Cardiac muscle cell (in vitro differentiated cells and primary cell): ENCODE measurements at regions not wholly inside any gene's neighbourhood (a gene's known extent, or its start where the extent isn't known, plus 50 kb on each side); places are given as distances from the start of the nearest gene placed in this dataset.

Source experiments
- DNase-seq, 2 donors: peaks; one replicate each; pipeline versions ENCODE4 v3.0.0 to v3.0.0-alpha.2; 2010 to 2017; ENCODE audit warnings: low read depth in 1 of 2, low spot score in 1 of 2
- H3K27ac ChIP-seq: fragments of 200-600 bp; sonication (generic); 2 replicates; pipeline ENCODE4 v1.5.1; 2016
- H3K27me3 ChIP-seq: fragments of 200-600 bp; sonication (generic); 2 replicates; pipeline ENCODE4 v1.6.0; 2016; ENCODE audit warnings: control low read depth
- H3K36me3 ChIP-seq: fragments of 200-600 bp; sonication (generic); 2 replicates; pipeline ENCODE4 v1.5.1; 2016; ENCODE audit warnings: control low read depth
- H3K4me1 ChIP-seq: fragments of 200-600 bp; sonication (generic); 2 replicates; pipeline ENCODE4 v1.8.1; 2017; ENCODE audit warnings: low read depth, mild to moderate bottlenecking, mixed run types
- H3K4me3 ChIP-seq: fragments of 200-600 bp; sonication (generic); 2 replicates; pipeline ENCODE4 v1.5.1; 2016; ENCODE audit warnings: mild to moderate bottlenecking
- H3K9me3 ChIP-seq: fragments of 200-600 bp; sonication (generic); 2 replicates; pipeline ENCODE4 v1.5.1; 2017; ENCODE audit warnings: low read depth, mild to moderate bottlenecking, control low read depth
- CTCF ChIP-seq: IDR thresholded peaks from 2 replicates; pipeline ENCODE4 v1.5.1; 2012; ENCODE audit warnings: low read depth, mild to moderate bottlenecking, low read length

GRCh38 chr4:3706111-3706511 is 60.1 kb upstream of the ADRA2C start:
- Histone ChIP-seq H3K27me3 (peaks cover 6% of the 10 kb centered on the region), H3K27ac (no peak overlapping the region), H3K36me3 (no peaks in the 10 kb centered on the region), H3K4me3 (no peak overlapping the region), H3K4me1 (no peaks in the 10 kb centered on the region), H3K9me3 (no peaks in the 10 kb centered on the region)
- no peak for DNase-seq
- no peak for TF ChIP-seq CTCF

- Histone ChIP-seq H3K27ac (no peak overlapping the region), H3K4me3 (no peak overlapping the region), H3K9me3 (no peaks in the 10 kb centered on the region), H3K27me3 (peaks cover 6% of the 10 kb centered on the region), H3K36me3 (no peaks in the 10 kb centered on the region), H3K4me1 (no peaks in the 10 kb centered on the region)
- DNase-seq, result no peak
- no peak for TF ChIP-seq CTCF
These were observed 60.8 kb upstream of the ADRA2C start for GRCh38 chr4:3705236-3705987.

- no peak overlapping the region for H3K27ac ChIP-seq
- no peaks in the 10 kb centered on the region for H3K9me3 ChIP-seq
- H3K27me3 ChIP-seq, result peaks cover 6% of the 10 kb centered on the region
- DNase-seq, result no peak
- no peak overlapping the region for H3K4me3 ChIP-seq
- no peaks in the 10 kb centered on the region for H3K4me1 ChIP-seq
- no peak for TF ChIP-seq CTCF
- H3K36me3 ChIP-seq, result no peaks in the 10 kb centered on the region
These were observed 61.5 kb upstream of the ADRA2C start for GRCh38 chr4:3704669-3705068.

- Histone ChIP-seq H3K27ac (no peak overlapping the region), H3K4me3 (no peak overlapping the region), H3K36me3 (no peaks in the 10 kb centered on the region), H3K27me3 (peaks cover 6% of the 10 kb centered on the region), H3K4me1 (no peaks in the 10 kb centered on the region), H3K9me3 (no peaks in the 10 kb centered on the region)
- DNase-seq, result peak in 1 of 2 donors; percentile 38
- TF ChIP-seq CTCF, result no peak
These were observed 62.3 kb upstream of the ADRA2C start for GRCh38 chr4:3703677-3704521.

GRCh38 chr4:3703343-3703676 is 62.9 kb upstream of the ADRA2C start:
- Histone ChIP-seq H3K27ac (no peak overlapping the region), H3K4me3 (no peak overlapping the region), H3K36me3 (no peaks in the 10 kb centered on the region), H3K4me1 (no peaks in the 10 kb centered on the region), H3K27me3 (peaks cover 6% of the 10 kb centered on the region), H3K9me3 (no peaks in the 10 kb centered on the region)
- no peak for DNase-seq
- TF ChIP-seq CTCF, result no peak
